BE2C (cell line): ENCODE measurements at regions not wholly inside any gene's neighbourhood (a gene's known extent, or its start where the extent isn't known, plus 50 kb on each side); places are given as distances from the start of the nearest gene placed in this dataset.
"Not testable (repeated sequence)": the region's sequence is repeated elsewhere in the genome, so short reads cannot be mapped to it uniquely, and the experiment has no call there.

Experiments used
- DNase-seq: peaks from one replicate; pipeline ENCODE4 v3.0.0-alpha.2; 2020
- H3K27me3 ChIP-seq: fragments of 250-450 bp; sonication (Bioruptor Pico); 2 replicates; pipeline ENCODE4 v1.5.1; 2020; ENCODE audit warnings: mild to moderate bottlenecking
- H3K36me3 ChIP-seq: fragments of 250-450 bp; sonication (Bioruptor Pico); 2 replicates; pipeline ENCODE4 v1.5.1; 2020; ENCODE audit warnings: mild to moderate bottlenecking
- H3K4me1 ChIP-seq: fragments of 250-450 bp; sonication (Bioruptor Pico); 2 replicates; pipeline ENCODE4 v1.5.1; 2020
- H3K4me3 ChIP-seq: 2 replicates; pipeline ENCODE4 v1.5.1; 2011; ENCODE audit warnings: low read depth, low read length
- H3K9me3 ChIP-seq: fragments of 250-450 bp; sonication (Bioruptor Pico); 2 replicates; pipeline ENCODE4 v1.5.1; 2020
- TF ChIP-seq, protein P1 (sequence below): IDR thresholded peaks from 2 replicates; pipeline ENCODE4 v1.5.1; 2012; ENCODE audit warnings: mild to moderate bottlenecking, low read depth, low read length

- no peaks in the 10 kb centered on the region for H3K9me3 ChIP-seq
- TF ChIP-seq, protein P1, sequence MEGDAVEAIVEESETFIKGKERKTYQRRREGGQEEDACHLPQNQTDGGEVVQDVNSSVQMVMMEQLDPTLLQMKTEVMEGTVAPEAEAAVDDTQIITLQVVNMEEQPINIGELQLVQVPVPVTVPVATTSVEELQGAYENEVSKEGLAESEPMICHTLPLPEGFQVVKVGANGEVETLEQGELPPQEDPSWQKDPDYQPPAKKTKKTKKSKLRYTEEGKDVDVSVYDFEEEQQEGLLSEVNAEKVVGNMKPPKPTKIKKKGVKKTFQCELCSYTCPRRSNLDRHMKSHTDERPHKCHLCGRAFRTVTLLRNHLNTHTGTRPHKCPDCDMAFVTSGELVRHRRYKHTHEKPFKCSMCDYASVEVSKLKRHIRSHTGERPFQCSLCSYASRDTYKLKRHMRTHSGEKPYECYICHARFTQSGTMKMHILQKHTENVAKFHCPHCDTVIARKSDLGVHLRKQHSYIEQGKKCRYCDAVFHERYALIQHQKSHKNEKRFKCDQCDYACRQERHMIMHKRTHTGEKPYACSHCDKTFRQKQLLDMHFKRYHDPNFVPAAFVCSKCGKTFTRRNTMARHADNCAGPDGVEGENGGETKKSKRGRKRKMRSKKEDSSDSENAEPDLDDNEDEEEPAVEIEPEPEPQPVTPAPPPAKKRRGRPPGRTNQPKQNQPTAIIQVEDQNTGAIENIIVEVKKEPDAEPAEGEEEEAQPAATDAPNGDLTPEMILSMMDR = no peak
These were observed 997.0 kb upstream of the POT1 start for GRCh38 chr7:125926621-125927020.

DNA sequence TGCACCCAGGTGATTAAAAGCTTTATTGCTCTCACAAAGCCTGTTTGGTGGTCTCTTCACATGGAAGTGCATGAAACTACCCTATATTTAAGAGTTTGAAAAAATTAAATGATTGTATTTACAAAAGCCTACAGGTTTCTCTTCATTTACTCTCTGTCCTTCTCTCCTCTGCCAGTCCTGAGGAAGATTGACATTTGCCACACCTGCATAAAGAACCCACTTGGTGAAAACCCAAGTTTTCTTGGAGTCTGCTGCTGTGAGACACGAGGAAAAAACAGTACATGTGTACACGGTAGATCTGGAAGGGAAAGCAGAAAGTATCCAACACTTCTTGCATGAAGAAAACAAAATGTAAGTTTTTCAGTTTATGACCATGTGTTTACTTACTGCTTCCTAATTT, 994.4 kb upstream of the POT1 start:
- Histone ChIP-seq H3K27me3 (no peaks in the 10 kb centered on the region; the same call in 1 of the 2 replicates), H3K4me1 (no peaks in the 10 kb centered on the region), H3K9me3 (no peaks in the 10 kb centered on the region), H3K36me3 (no peaks in the 10 kb centered on the region), H3K4me3 (no peak overlapping the region)
- no peak for DNase-seq
- TF ChIP-seq, protein P1 = no peak

More at GRCh38 chr7:125926621-125927020, 997.0 kb upstream of the POT1 start:
- DNase-seq = no peak
- H3K27me3 ChIP-seq = no peaks in the 10 kb centered on the region; the same call in 1 of the 2 replicates
- H3K4me3 ChIP-seq = no peak overlapping the region
- no peaks in the 10 kb centered on the region for H3K36me3 ChIP-seq
- no peaks in the 10 kb centered on the region for H3K4me1 ChIP-seq

- not testable (repeated sequence) for H3K36me3 ChIP-seq, H3K27me3 ChIP-seq, H3K4me3 ChIP-seq, H3K4me1 ChIP-seq, DNase-seq, H3K9me3 ChIP-seq
These were observed 985.8 kb upstream of the POT1 start for GRCh38 chr7:125915381-125915948.

- no peak for DNase-seq
These were observed 979.1 kb upstream of the POT1 start for GRCh38 chr7:125908711-125909110.

DNA sequence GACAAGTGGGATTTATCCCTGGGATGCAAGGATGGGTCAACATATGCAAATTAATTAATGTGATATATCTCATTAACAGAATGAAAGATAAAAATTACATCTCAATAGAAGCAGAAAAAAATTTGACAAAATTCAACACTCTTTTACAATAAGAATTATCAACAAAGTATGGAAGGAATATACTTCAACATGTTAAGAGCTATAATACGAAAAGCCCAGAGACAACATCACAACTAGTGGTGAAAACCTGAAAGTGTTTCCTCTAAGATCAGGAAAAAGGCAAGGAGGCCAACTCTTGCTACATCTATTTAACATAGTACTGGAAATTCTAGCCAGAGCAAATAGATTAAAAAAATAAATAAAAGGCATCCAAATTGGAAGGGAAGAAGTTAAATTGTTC, 970.0 kb upstream of the POT1 start:
- Histone ChIP-seq H3K27me3 (no peaks in the 10 kb centered on the region), H3K9me3 (no peaks in the 10 kb centered on the region), H3K4me1 (no peaks in the 10 kb centered on the region), H3K36me3 (no peaks in the 10 kb centered on the region), H3K4me3 (no peak overlapping the region)
- no peak for DNase-seq
- TF ChIP-seq, protein P1 = no peak

More at GRCh38 chr7:125908711-125909110, 979.1 kb upstream of the POT1 start:
- Histone ChIP-seq H3K4me1 (no peaks in the 10 kb centered on the region), H3K27me3 (no peaks in the 10 kb centered on the region), H3K9me3 (no peaks in the 10 kb centered on the region), H3K4me3 (no peak overlapping the region), H3K36me3 (no peaks in the 10 kb centered on the region)
- TF ChIP-seq, protein P1 = no peak

DNA sequence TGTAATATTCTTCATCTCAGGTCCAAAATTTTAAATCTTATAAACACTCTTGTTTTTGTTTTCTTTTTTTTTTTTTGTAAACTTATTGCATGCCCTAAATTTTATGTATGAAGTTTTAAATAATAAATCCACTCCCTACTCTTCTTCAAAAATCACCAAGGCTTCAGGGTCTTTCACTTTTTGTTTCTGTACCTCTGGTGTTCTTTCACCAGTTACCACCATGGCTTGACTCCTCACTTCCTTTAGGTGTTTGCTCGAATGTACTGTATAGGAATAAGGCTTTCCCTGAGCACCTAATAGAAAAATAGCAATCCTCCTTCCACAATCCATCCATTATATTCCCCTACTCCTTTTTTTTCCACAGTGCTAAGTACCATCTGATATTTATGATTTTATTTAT, 962.8 kb upstream of the POT1 start:
- DNase-seq = no peak
- TF ChIP-seq, protein P1 = no peak

More for the DNA sequence above, 962.8 kb upstream of the POT1 start:
- no peaks in the 10 kb centered on the region for H3K36me3 ChIP-seq
- no peaks in the 10 kb centered on the region for H3K9me3 ChIP-seq
- H3K27me3 ChIP-seq = no peaks in the 10 kb centered on the region
- H3K4me3 ChIP-seq = no peak overlapping the region
- no peaks in the 10 kb centered on the region for H3K4me1 ChIP-seq
